HEK293T (cell line): ENCODE measurements at regions not wholly inside any gene's neighbourhood (a gene's known extent, or its start where the extent isn't known, plus 50 kb on each side); places are given as distances from the start of the nearest gene placed in this dataset.

Experiments used
- FOXA1 ChIP-seq: fragments of 450-650 bp; IDR thresholded peaks from 2 replicates; pipeline ENCODE4 v1.6.1; 2016; ENCODE audit warnings: mild to moderate bottlenecking
- FOXK2 ChIP-seq: fragments of 450-650 bp; IDR thresholded peaks from 2 replicates; pipeline ENCODE4 v1.6.1; 2016; ENCODE audit warnings: mild to moderate bottlenecking
- FOXM1 ChIP-seq: fragments of 450-650 bp; IDR thresholded peaks from 2 replicates; pipeline ENCODE4 v1.6.1; 2017; ENCODE audit warnings: mild to moderate bottlenecking, borderline replicate concordance
- HDGF ChIP-seq: fragments of 450-650 bp; IDR thresholded peaks from 2 replicates; pipeline ENCODE4 v1.6.1; 2017; ENCODE audit warnings: antibody characterized with exemption, borderline replicate concordance
- L3MBTL2 ChIP-seq: fragments of 450-650 bp; conservative IDR thresholded peaks from 2 replicates; pipeline ENCODE4 v1.6.1; 2016; ENCODE audit warnings: mild to moderate bottlenecking
- LEF1 ChIP-seq: fragments of 450-650 bp; IDR thresholded peaks from 2 replicates; pipeline ENCODE4 v1.6.1; 2017; ENCODE audit warnings: mild to moderate bottlenecking, borderline replicate concordance
- TF ChIP-seq, protein P1 (sequence below): fragments of 450-650 bp; IDR thresholded peaks from 2 replicates; pipeline ENCODE4 v1.6.1; 2016

DNA sequence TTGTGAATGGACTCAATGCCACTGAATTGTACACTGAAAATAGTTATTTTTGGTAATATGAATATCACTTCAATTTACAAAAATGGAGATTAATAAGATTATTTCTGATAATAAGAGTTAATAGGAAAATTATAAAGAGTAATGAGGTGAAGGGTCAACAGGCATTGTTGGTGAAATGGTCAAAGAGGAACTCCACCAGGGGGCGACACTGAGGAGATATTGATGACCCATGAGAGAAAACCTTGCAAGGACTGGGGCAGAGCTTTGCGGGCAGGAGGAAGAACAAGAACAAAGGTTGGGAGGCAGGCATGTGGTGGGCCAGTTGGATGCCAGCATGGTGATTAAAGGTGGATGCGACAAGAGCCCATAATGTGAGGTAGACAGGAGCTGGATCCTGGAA lies 74.0 kb upstream of the XYLT1 start:
- TF ChIP-seq FOXM1 = no peak
- no peak for TF ChIP-seq L3MBTL2
- TF ChIP-seq FOXA1 = no peak
- TF ChIP-seq LEF1 = no peak
- TF ChIP-seq HDGF = no peak
- TF ChIP-seq FOXK2 = no peak
- TF ChIP-seq, protein P1, sequence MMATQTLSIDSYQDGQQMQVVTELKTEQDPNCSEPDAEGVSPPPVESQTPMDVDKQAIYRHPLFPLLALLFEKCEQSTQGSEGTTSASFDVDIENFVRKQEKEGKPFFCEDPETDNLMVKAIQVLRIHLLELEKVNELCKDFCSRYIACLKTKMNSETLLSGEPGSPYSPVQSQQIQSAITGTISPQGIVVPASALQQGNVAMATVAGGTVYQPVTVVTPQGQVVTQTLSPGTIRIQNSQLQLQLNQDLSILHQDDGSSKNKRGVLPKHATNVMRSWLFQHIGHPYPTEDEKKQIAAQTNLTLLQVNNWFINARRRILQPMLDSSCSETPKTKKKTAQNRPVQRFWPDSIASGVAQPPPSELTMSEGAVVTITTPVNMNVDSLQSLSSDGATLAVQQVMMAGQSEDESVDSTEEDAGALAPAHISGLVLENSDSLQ = no peak
